ENCODE measurements at regions not wholly inside any gene's neighbourhood (a gene's known extent, or its start where the extent isn't known, plus 50 kb on each side); places are given as distances from the start of the nearest gene placed in this dataset.

DNA sequence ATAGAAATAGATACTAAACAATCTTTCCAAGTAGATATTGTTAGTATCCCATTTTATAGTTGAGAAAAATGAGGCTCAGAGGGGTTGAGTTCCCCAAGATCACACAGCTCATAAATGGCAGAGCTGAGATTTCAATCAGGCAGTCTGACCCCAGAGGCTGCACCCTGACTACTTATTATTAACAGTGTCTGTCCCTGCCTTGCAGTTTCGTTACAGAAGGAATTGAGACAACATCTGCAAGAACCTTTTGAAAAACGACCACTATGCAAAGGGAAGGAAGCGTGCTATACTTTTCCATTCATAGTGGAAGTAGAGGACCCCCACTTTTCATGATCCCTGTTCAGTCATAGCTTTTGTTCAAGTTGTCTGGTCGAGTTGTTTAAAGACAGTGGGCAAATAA lies 53.2 kb upstream of the SEC11C start:
- POLR2A ChIA-PET: no interaction called here
- no peaks in the 10 kb centered on the region for H3K9me3 ChIP-seq (ENCODE audit: control insufficient read depth, insufficient read depth, low read length)
- CTCF ChIA-PET: interaction anchor here (0.7 to 5.5 kb wide), 3 partner anchors 10 to 106 kb away, joined by 3 to 20 read pairs (median 3); no protein-coding TSS in a partner anchor
- no peak for DNase-seq (ENCODE audit: low read depth, low spot score)
- no peak overlapping the region for H3K27ac ChIP-seq (ENCODE audit: low read depth, low read length)
- TF ChIP-seq, protein P1, sequence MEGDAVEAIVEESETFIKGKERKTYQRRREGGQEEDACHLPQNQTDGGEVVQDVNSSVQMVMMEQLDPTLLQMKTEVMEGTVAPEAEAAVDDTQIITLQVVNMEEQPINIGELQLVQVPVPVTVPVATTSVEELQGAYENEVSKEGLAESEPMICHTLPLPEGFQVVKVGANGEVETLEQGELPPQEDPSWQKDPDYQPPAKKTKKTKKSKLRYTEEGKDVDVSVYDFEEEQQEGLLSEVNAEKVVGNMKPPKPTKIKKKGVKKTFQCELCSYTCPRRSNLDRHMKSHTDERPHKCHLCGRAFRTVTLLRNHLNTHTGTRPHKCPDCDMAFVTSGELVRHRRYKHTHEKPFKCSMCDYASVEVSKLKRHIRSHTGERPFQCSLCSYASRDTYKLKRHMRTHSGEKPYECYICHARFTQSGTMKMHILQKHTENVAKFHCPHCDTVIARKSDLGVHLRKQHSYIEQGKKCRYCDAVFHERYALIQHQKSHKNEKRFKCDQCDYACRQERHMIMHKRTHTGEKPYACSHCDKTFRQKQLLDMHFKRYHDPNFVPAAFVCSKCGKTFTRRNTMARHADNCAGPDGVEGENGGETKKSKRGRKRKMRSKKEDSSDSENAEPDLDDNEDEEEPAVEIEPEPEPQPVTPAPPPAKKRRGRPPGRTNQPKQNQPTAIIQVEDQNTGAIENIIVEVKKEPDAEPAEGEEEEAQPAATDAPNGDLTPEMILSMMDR (IDR thresholded peaks at IDR 0.05; ENCODE audit: low read depth, low read length): no peak
- no peak overlapping the region for H3K4me3 ChIP-seq (ENCODE audit: low read depth, low read length)
- H3K27me3 ChIP-seq (ENCODE audit: control insufficient read depth, insufficient read depth, low read length): peaks cover 11% of the 10 kb centered on the region

DNA sequence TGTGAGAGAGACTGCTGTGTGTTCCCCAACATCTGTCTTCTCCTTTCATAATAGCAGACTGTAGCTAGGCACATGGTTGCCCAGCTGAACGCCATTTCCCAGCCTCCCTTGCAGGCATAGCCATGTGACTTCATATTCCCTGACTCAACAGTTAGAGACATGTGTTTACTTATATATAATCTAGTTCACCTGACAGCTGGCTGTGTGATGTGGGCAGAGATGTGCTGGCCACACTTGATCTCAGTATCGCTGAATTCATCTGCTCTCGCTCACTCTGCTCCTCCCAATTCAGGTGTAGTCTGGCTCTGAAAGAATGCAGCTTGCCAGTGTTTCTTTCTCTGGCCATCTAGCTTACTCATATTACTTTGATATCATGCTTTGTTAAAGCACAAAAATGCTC lies 52.3 kb upstream of the SEC11C start:
- H3K27ac ChIP-seq (ENCODE audit: low read depth, low read length): no peak overlapping the region
- no peak for DNase-seq (ENCODE audit: low read depth, low spot score)
- CTCF ChIA-PET: interaction anchor here (5.5 kb wide), 1 partner anchor 18 kb away, joined by 20 read pairs; no protein-coding TSS in a partner anchor
- TF ChIP-seq, protein P1 (IDR thresholded peaks at IDR 0.05; ENCODE audit: low read depth, low read length): no peak
- no peaks in the 10 kb centered on the region for H3K9me3 ChIP-seq (ENCODE audit: control insufficient read depth, insufficient read depth, low read length)
- POLR2A ChIA-PET: no interaction called here
- peaks cover 12% of the 10 kb centered on the region for H3K27me3 ChIP-seq (ENCODE audit: control insufficient read depth, insufficient read depth, low read length)
- no peak overlapping the region for H3K4me3 ChIP-seq (ENCODE audit: low read depth, low read length)
